Endodermal cell (in vitro differentiated cells): ENCODE measurements at regions not wholly inside any gene's neighbourhood (a gene's known extent, or its start where the extent isn't known, plus 50 kb on each side); places are given as distances from the start of the nearest gene placed in this dataset.

Experiments
- DNase-seq: peaks from one replicate; pipeline ENCODE4 v3.0.0-alpha.2; 2017
- H3K27ac ChIP-seq: 2 replicates; pipeline ENCODE4 v1.5.1; 2013; ENCODE audit warnings: mild to moderate bottlenecking, low read depth, low read length, moderate library complexity
- H3K27me3 ChIP-seq: 2 replicates; pipeline ENCODE4 v1.6.1; 2013; ENCODE audit warnings: mild to moderate bottlenecking, low read length, moderate library complexity; ENCODE audit not compliant: insufficient read depth, control insufficient read depth, poor library complexity, severe bottlenecking
- H3K36me3 ChIP-seq: 2 replicates; pipeline ENCODE4 v1.7.0; 2013; ENCODE audit warnings: mild to moderate bottlenecking, low read length, moderate library complexity; ENCODE audit not compliant: control insufficient read depth, insufficient read depth
- H3K4me1 ChIP-seq: one replicate; pipeline ENCODE4 v1.7.0; 2013; ENCODE audit warnings: low read length; ENCODE audit not compliant: control insufficient read depth, insufficient read depth
- H3K4me3 ChIP-seq: 2 replicates; pipeline ENCODE4 v1.5.1; 2013; ENCODE audit warnings: mild to moderate bottlenecking, low read length, moderate library complexity
- H3K9ac ChIP-seq: 2 replicates; pipeline ENCODE4 v1.6.1; 2013; ENCODE audit warnings: mild to moderate bottlenecking, low read length, moderate library complexity; ENCODE audit not compliant: poor library complexity, severe bottlenecking; ENCODE audit errors: extremely low read depth
- H3K9me3 ChIP-seq: 2 replicates; pipeline ENCODE4 v1.6.1; 2013; ENCODE audit warnings: mild to moderate bottlenecking, low read length, moderate library complexity; ENCODE audit not compliant: control insufficient read depth
- H3K27ac Mint-ChIP-seq: 2 replicates; pipeline ENCODE4 v1.8.0; 2020; ENCODE audit warnings: mixed read lengths
- H3K27me3 Mint-ChIP-seq: 2 replicates; pipeline ENCODE4 v1.8.0; 2021; ENCODE audit warnings: mild to moderate bottlenecking, mixed read lengths; ENCODE audit not compliant: insufficient read depth
- H3K36me3 Mint-ChIP-seq: 2 replicates; pipeline ENCODE4 v1.8.0; 2020; ENCODE audit warnings: low read depth, mixed read lengths
- H3K4me1 Mint-ChIP-seq: 2 replicates; pipeline ENCODE4 v1.8.0; 2020; ENCODE audit warnings: mixed read lengths
- H3K4me3 Mint-ChIP-seq: 2 replicates; pipeline ENCODE4 v1.8.0; 2020; ENCODE audit warnings: mild to moderate bottlenecking, moderate library complexity, mixed read lengths
- H3K9me3 Mint-ChIP-seq: 2 replicates; pipeline ENCODE4 v1.8.0; 2020; ENCODE audit warnings: mild to moderate bottlenecking, mixed read lengths
- CTCF ChIP-seq: fragments of 200-600 bp; sonication (generic); conservative IDR thresholded peaks from 2 replicates; pipeline ENCODE4 v1.5.0; 2021; ENCODE audit warnings: antibody characterized with exemption, mild to moderate bottlenecking
- WGBS, 2 experiments: methylation state at CpG; one replicate each; pipeline versions ENCODE4 v1.1.5 to v1.1.7; 2013; ENCODE audit warnings: missing lambda C conversion rate in 2 of 2, mixed read lengths in 1 of 2; ENCODE audit not compliant: insufficient coverage in 1 of 2, insufficient read length in 1 of 2; 5-methylcytosine and 5-hydroxymethylcytosine counted together

DNA sequence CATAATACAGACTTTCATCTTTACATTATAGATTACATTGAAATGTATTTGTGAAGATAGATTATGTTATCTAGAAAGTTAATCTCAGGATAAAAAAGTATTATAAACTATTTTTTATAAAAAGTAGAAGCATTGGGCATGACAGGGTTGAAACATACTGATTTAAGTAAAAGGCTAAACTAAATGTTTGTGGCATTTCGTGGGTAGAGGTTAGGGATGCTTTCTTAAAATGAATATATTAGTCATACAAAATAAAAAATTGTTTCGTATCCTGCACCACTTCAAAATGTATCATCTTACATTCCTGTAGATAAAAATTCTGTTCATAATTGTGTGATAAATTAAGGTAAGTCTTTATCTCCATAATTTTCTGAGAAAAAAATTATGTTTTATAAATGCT lies 603.6 kb downstream of the SPRY1 start:
- Mint-ChIP-seq H3K4me1 (no peaks in the 10 kb centered on the region), H3K9me3 (no peaks in the 10 kb centered on the region), H3K27ac (no peak overlapping the region), H3K4me3 (no peak overlapping the region), H3K27me3 (no peaks in the 10 kb centered on the region), H3K36me3 (no peaks in the 10 kb centered on the region)
- no peak overlapping the region for H3K4me3 ChIP-seq
- 100% methylated on average over 1 of the region's 2 CpGs; no CpG with 5 or more reads in 1 of the 2 experiments for WGBS, 2 experiments
- H3K9ac ChIP-seq: no peak overlapping the region
- TF ChIP-seq CTCF: no peak
- no peak overlapping the region for H3K27ac ChIP-seq
- H3K36me3 ChIP-seq: no peaks in the 10 kb centered on the region
- H3K4me1 ChIP-seq: no peaks in the 10 kb centered on the region
- DNase-seq: no peak
- H3K27me3 ChIP-seq: no peaks in the 10 kb centered on the region
- no peaks in the 10 kb centered on the region for H3K9me3 ChIP-seq

DNA sequence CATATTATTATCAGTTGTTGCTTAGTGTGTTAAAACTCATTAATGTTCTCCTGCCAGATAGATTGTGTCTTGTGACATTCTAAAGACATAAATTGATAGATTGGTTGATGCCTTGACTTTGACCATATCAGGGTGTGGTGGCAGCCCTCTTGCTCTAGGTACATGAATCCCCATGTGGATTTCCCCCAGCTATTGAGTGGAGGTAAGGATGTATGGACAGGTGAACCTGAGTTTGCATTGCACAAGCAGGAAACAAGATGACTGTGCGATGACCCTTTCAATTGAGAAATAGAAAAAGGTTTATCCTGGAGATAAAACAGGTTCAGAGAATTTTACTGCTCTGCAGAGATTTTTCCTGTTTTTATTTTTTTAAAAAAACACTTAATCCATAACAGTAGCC lies 619.2 kb downstream of the SPRY1 start:
- Mint-ChIP-seq H3K27ac (no peak overlapping the region), H3K9me3 (no peaks in the 10 kb centered on the region), H3K4me1 (peaks cover 1% of the 10 kb centered on the region), H3K27me3 (no peaks in the 10 kb centered on the region), H3K36me3 (no peaks in the 10 kb centered on the region), H3K4me3 (no peak overlapping the region)
- Histone ChIP-seq H3K9ac (no peak overlapping the region), H3K27ac (no peak overlapping the region), H3K36me3 (no peaks in the 10 kb centered on the region), H3K4me3 (no peak overlapping the region), H3K4me1 (no peaks in the 10 kb centered on the region), H3K27me3 (no peaks in the 10 kb centered on the region), H3K9me3 (no peaks in the 10 kb centered on the region)
- no peak for TF ChIP-seq CTCF
- DNase-seq: no peak
- 0% methylated on average over 1 of the region's 1 CpG for WGBS, 2 experiments

- no peaks in the 10 kb centered on the region for H3K4me1 ChIP-seq
- no peaks in the 10 kb centered on the region for H3K36me3 ChIP-seq
- H3K4me3 ChIP-seq: no peak overlapping the region
- no peaks in the 10 kb centered on the region for H3K27me3 ChIP-seq
- Mint-ChIP-seq H3K9me3 (no peaks in the 10 kb centered on the region), H3K27ac (no peak overlapping the region), H3K27me3 (no peaks in the 10 kb centered on the region), H3K4me3 (no peak overlapping the region), H3K36me3 (no peaks in the 10 kb centered on the region), H3K4me1 (peaks cover 1% of the 10 kb centered on the region)
- no peak for TF ChIP-seq CTCF
- DNase-seq: no peak
- no peak overlapping the region for H3K27ac ChIP-seq
- H3K9ac ChIP-seq: no peak overlapping the region
- WGBS, 2 experiments: 91 to 94% methylated on average over 5 to 8 of the region's 8 CpGs
- H3K9me3 ChIP-seq: no peaks in the 10 kb centered on the region
Observed at GRCh38 chr4:124017185-124017785, 620.7 kb downstream of the SPRY1 start.
